NB4 (cell line): ENCODE measurements at regions not wholly inside any gene's neighbourhood (a gene's known extent, or its start where the extent isn't known, plus 50 kb on each side); places are given as distances from the start of the nearest gene placed in this dataset.
"Not testable (repeated sequence)": the region's sequence is repeated elsewhere in the genome, so short reads cannot be mapped to it uniquely, and the experiment has no call there.

ENCODE experiments used
- DNase-seq: peaks from one replicate; pipeline ENCODE4 v3.0.0; 2010; ENCODE audit warnings: low read depth
- H3K4me3 ChIP-seq: one replicate; pipeline ENCODE4 v1.5.1; 2011; ENCODE audit warnings: mild to moderate bottlenecking, low read depth, low read length, moderate library complexity
- CTCF ChIP-seq: IDR thresholded peaks from one replicate; pipeline ENCODE4 v1.5.1; 2012; ENCODE audit warnings: low read depth, low read length
- MAX ChIP-seq: IDR thresholded peaks from 2 replicates; pipeline ENCODE4 v1.6.1; 2011; ENCODE audit warnings: low read depth, low read length
- MYC ChIP-seq: IDR thresholded peaks from 2 replicates; pipeline ENCODE4 v1.6.1; 2011; ENCODE audit warnings: low read depth, low read length
- POLR2A ChIP-seq: IDR thresholded peaks from 2 replicates; pipeline ENCODE4 v1.6.1; 2011; ENCODE audit warnings: mild to moderate bottlenecking; ENCODE audit not compliant: insufficient read length; ENCODE audit errors: extremely low read depth

GRCh38 chr20:43360016-43360415 is 97.7 kb upstream of the SRSF6 start:
- no peak for DNase-seq
- no peak overlapping the region for H3K4me3 ChIP-seq
- TF ChIP-seq CTCF (no peak), MYC (no peak)

- TF ChIP-seq CTCF, result no peak
- no peak for TF ChIP-seq MYC
- TF ChIP-seq POLR2A, result no peak
- no peak for TF ChIP-seq MAX
- H3K4me3 ChIP-seq, result no peak overlapping the region
- no peak for DNase-seq
Observed at GRCh38 chr20:43358811-43359210, 98.9 kb upstream of the SRSF6 start.

GRCh38 chr20:43357352-43357751 is 100.3 kb upstream of the SRSF6 start:
- H3K4me3 ChIP-seq, result no peak overlapping the region
- DNase-seq, result no peak
- no peak for TF ChIP-seq POLR2A
- TF ChIP-seq MYC, result no peak
- no peak for TF ChIP-seq CTCF
- no peak for TF ChIP-seq MAX

- DNase-seq, result no peak
- H3K4me3 ChIP-seq, result no peak overlapping the region
- TF ChIP-seq MYC (no peak), MAX (no peak), CTCF (no peak), POLR2A (no peak)
Observed at GRCh38 chr20:43355610-43356009, 102.1 kb upstream of the SRSF6 start.

GRCh38 chr20:43352996-43353395 is 104.7 kb upstream of the SRSF6 start:
- DNase-seq, result no peak
- H3K4me3 ChIP-seq, result no peak overlapping the region
- TF ChIP-seq MAX, result no peak
- no peak for TF ChIP-seq MYC
- no peak for TF ChIP-seq CTCF
- no peak for TF ChIP-seq POLR2A

- not testable (repeated sequence) for H3K4me3 ChIP-seq, DNase-seq
Observed at GRCh38 chr20:43350694-43351093, 107.0 kb upstream of the SRSF6 start.

GRCh38 chr20:43349841-43350240 is 107.9 kb upstream of the SRSF6 start:
- no peak overlapping the region for H3K4me3 ChIP-seq
- DNase-seq, result no peak
- TF ChIP-seq MAX, result no peak
- no peak for TF ChIP-seq MYC
- TF ChIP-seq POLR2A, result no peak
- TF ChIP-seq CTCF, result no peak

GRCh38 chr20:43347839-43348238 is 109.9 kb upstream of the SRSF6 start:
- not testable (repeated sequence) for H3K4me3 ChIP-seq, DNase-seq
